ENCODE measurements at regions not wholly inside any gene's neighbourhood (a gene's known extent, or its start where the extent isn't known, plus 50 kb on each side); places are given as distances from the start of the nearest gene placed in this dataset.

DNA sequence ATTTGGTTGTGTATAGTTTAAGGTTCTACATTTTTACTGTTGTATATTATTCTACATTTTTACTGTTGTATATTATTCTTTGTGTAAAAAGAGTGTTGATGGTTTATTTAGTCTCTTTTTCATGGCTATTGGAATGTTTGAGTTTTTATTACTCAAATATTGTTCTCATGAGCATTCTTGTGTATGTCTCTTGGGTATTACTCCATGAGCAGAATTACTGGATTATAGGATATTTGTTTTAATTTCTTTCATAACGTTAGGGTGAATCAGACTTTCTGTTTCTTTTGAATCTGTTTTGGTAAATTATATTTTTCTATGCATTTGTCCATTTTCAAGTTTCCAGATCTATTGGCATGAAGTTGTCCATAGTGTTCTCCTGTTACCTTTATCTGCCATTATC is 111.6 kb downstream of the DYNAP start:
- H3K27me3 Mint-ChIP-seq (ENCODE audit: low read depth in 2 of 2) = peaks cover 0 to under 1% of the 10 kb centered on the region in 2 donors
- Histone ChIP-seq H3K27ac (ENCODE audit: low read length) (no peak overlapping the region), H3K4me1 (ENCODE audit: control insufficient read depth, insufficient read depth, low read length) (no peaks in the 10 kb centered on the region), H3K9me3 (ENCODE audit: control insufficient read depth, insufficient read depth, low read length) (no peaks in the 10 kb centered on the region), H3K27me3 (ENCODE audit: control insufficient read depth, insufficient read depth, low read length) (no peaks in the 10 kb centered on the region), H3K4me3 (ENCODE audit: low read length) (no peak overlapping the region), H3K36me3 (ENCODE audit: control insufficient read depth, insufficient read depth, low read length) (no peaks in the 10 kb centered on the region)
- H3K9me3 Mint-ChIP-seq = no peaks in the 10 kb centered on the region
- TF ChIP-seq CTCF (IDR thresholded peaks at IDR 0.05) = no peak
- H3K4me1 Mint-ChIP-seq = no peaks in the 10 kb centered on the region
- intact Hi-C loops (cut with micrococcal nuclease) = no loop called here
- no peak for ATAC-seq
- no peak for DNase-seq
- H3K4me3 Mint-ChIP-seq = no peak overlapping the region
- no peak overlapping the region for H3K27ac Mint-ChIP-seq
- WGBS (ENCODE audit: insufficient coverage) = 83% methylated on average over 1 of the region's 1 CpG
- H3K36me3 Mint-ChIP-seq = no peaks in the 10 kb centered on the region

DNA sequence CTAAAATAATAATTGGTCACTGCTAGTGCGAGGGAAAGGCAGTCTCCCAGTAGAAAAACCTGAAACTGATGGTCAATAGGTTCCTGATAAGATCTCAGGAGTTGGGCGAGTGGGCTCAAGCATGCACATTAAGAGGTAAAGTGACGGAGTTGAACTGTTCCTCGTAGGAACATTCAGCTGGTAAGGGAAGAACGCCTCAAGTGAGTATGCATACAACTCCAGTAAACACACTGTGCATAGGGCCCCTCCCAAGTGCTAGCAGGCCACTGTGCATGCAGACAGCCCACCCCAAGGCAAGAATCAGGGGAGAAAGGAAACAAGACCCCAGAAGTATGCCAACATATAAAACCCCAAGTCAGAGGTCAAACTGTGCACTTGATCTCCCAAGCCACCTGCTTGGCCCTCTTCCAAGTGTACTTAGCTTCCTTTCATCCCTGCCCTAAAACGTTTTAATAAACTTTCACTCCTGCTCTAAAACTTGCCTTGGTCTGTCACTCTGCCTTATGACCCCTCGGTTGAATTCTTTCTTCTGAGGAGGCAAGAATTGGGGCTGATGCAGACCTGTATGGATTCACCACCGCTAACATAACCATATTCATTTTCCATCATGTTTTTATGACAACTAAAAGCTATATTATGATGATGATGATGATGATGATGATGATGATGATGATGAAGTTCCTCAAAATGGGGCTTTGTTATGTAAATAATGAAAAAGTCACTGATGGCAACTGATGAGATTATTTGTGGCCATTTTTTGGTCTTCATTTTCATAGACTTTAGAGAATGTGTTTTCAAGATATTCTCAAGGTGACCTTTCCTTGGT is 118.0 kb upstream of the RAB27B start:
- WGBS (ENCODE audit: insufficient coverage) = 71% methylated on average over 7 of the region's 8 CpGs
- H3K27ac Mint-ChIP-seq = no peak overlapping the region
- no peaks in the 10 kb centered on the region for H3K9me3 Mint-ChIP-seq
- H3K4me1 Mint-ChIP-seq = peaks cover 22 to 24% of the 10 kb centered on the region in 2 donors
- H3K27ac ChIP-seq (ENCODE audit: low read length) = no peak overlapping the region
- H3K4me1 ChIP-seq (ENCODE audit: control insufficient read depth, insufficient read depth, low read length) = peaks cover 17% of the 10 kb centered on the region
- no peak for TF ChIP-seq CTCF (IDR thresholded peaks at IDR 0.05)
- H3K36me3 Mint-ChIP-seq = no peaks in the 10 kb centered on the region
- H3K27me3 Mint-ChIP-seq (ENCODE audit: low read depth in 2 of 2) = peaks cover 2 to 8% of the 10 kb centered on the region in 2 donors
- H3K4me3 Mint-ChIP-seq = no peak overlapping the region
- no peaks in the 10 kb centered on the region for H3K36me3 ChIP-seq (ENCODE audit: control insufficient read depth, insufficient read depth, low read length)
- DNase-seq (no peak), ATAC-seq (no peak)
- H3K27me3 ChIP-seq (ENCODE audit: control insufficient read depth, insufficient read depth, low read length) = no peaks in the 10 kb centered on the region
- no peaks in the 10 kb centered on the region for H3K9me3 ChIP-seq (ENCODE audit: control insufficient read depth, insufficient read depth, low read length)
- intact Hi-C loops (cut with micrococcal nuclease) = loop anchor here (10.0 kb wide), 1 partner anchor 95 kb away; no protein-coding TSS in a partner anchor
- H3K4me3 ChIP-seq (ENCODE audit: low read length) = no peak overlapping the region

DNA sequence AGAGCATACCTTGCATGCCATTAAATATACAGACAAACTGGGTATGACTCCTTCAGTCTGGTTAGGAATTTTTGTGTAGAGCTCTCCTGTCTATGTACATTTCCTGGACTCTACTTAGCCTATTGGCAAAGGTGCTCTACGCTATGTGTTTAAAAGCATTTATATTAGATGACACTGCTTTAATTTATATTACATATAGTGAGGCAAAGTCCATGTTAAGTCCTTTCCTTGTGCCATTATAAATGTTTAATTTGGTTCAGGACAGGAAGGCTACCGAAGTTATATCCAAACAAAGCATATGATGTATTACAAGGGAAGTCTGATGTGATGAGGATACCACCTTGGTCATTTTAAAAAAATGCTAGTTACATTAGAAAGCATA is 117.4 kb upstream of the RAB27B start:
- ATAC-seq (no peak), DNase-seq (no peak)
- WGBS (ENCODE audit: insufficient coverage) = 100% methylated on average over 1 of the region's 2 CpGs
- Mint-ChIP-seq H3K4me3 (no peak overlapping the region), H3K27ac (no peak overlapping the region), H3K36me3 (no peaks in the 10 kb centered on the region), H3K4me1 (peaks cover 26 to 30% of the 10 kb centered on the region in 2 donors), H3K27me3 (ENCODE audit: low read depth in 2 of 2) (peaks cover 7 to 8% of the 10 kb centered on the region in 2 donors), H3K9me3 (no peaks in the 10 kb centered on the region)
- Histone ChIP-seq H3K36me3 (ENCODE audit: control insufficient read depth, insufficient read depth, low read length) (no peaks in the 10 kb centered on the region), H3K4me3 (ENCODE audit: low read length) (no peak overlapping the region), H3K27me3 (ENCODE audit: control insufficient read depth, insufficient read depth, low read length) (no peaks in the 10 kb centered on the region), H3K4me1 (ENCODE audit: control insufficient read depth, insufficient read depth, low read length) (peaks cover 17% of the 10 kb centered on the region), H3K27ac (ENCODE audit: low read length) (no peak overlapping the region), H3K9me3 (ENCODE audit: control insufficient read depth, insufficient read depth, low read length) (no peaks in the 10 kb centered on the region)
- intact Hi-C loops (cut with micrococcal nuclease) = loop anchor here (10.0 kb wide), 1 partner anchor 94 kb away; no protein-coding TSS in a partner anchor
- TF ChIP-seq CTCF (IDR thresholded peaks at IDR 0.05) = no peak
